Hepatocyte (in vitro differentiated cells): ENCODE measurements at regions not wholly inside any gene's neighbourhood (a gene's known extent, or its start where the extent isn't known, plus 50 kb on each side); places are given as distances from the start of the nearest gene placed in this dataset.

Experiments
- DNase-seq: peaks from one replicate; pipeline ENCODE4 v3.0.0-alpha.2; 2016; ENCODE audit warnings: low spot score
- H2AFZ ChIP-seq: fragments of 200-600 bp; sonication (generic); 2 replicates; pipeline ENCODE4 v1.6.0; 2016; ENCODE audit warnings: antibody characterized with exemption, mild to moderate bottlenecking
- H3K27ac ChIP-seq: fragments of 200-600 bp; sonication (generic); 2 replicates; pipeline ENCODE4 v1.5.1; 2016; ENCODE audit warnings: mild to moderate bottlenecking
- H3K27me3 ChIP-seq: fragments of 200-600 bp; sonication (generic); 2 replicates; pipeline ENCODE4 v1.6.1; 2016
- H3K36me3 ChIP-seq: fragments of 200-600 bp; sonication (generic); replicated peaks from 2 replicates; pipeline ENCODE4 v1.5.1; 2016; ENCODE audit warnings: low read depth; ENCODE audit not compliant: insufficient read depth
- H3K4me1 ChIP-seq: fragments of 200-600 bp; sonication (generic); 2 replicates; pipeline ENCODE4 v1.5.1; 2016; ENCODE audit warnings: mild to moderate bottlenecking, moderate library complexity; ENCODE audit not compliant: insufficient read depth
- H3K4me2 ChIP-seq: fragments of 200-600 bp; sonication (generic); 2 replicates; pipeline ENCODE4 v1.6.0; 2016
- H3K4me3 ChIP-seq: fragments of 200-600 bp; sonication (generic); 2 replicates; pipeline ENCODE4 v1.5.1; 2016; ENCODE audit warnings: mild to moderate bottlenecking
- H3K79me2 ChIP-seq: fragments of 200-600 bp; sonication (generic); 2 replicates; pipeline ENCODE4 v1.6.0; 2017; ENCODE audit warnings: mild to moderate bottlenecking
- H3K9me2 ChIP-seq: fragments of 200-600 bp; sonication (generic); replicated peaks from 2 replicates; pipeline ENCODE4 v1.6.0; 2017; ENCODE audit warnings: mild to moderate bottlenecking; ENCODE audit not compliant: insufficient read depth
- H3K9me3 ChIP-seq: fragments of 200-600 bp; sonication (generic); 2 replicates; pipeline ENCODE4 v1.5.1; 2016; ENCODE audit warnings: low read depth, mild to moderate bottlenecking
- H4K20me1 ChIP-seq: fragments of 200-600 bp; sonication (generic); 2 replicates; pipeline ENCODE4 v1.6.0; 2016; ENCODE audit warnings: mild to moderate bottlenecking; ENCODE audit not compliant: insufficient read depth, poor library complexity, severe bottlenecking
- CTCF ChIP-seq: fragments of 200-600 bp; sonication (generic); IDR thresholded peaks from 2 replicates; pipeline ENCODE4 v1.5.1; 2016; ENCODE audit warnings: antibody characterized with exemption, mild to moderate bottlenecking; ENCODE audit not compliant: poor library complexity
- EZH2 ChIP-seq: fragments of 200-600 bp; sonication (generic); IDR thresholded peaks from 2 replicates; pipeline ENCODE4 v1.6.1; 2016; ENCODE audit warnings: antibody characterized with exemption, mild to moderate bottlenecking, borderline replicate concordance
- EZH2phosphoT487 ChIP-seq: fragments of 200-600 bp; sonication (generic); IDR thresholded peaks from one replicate; pipeline ENCODE4 v1.6.1; 2018; ENCODE audit warnings: antibody characterized with exemption, mild to moderate bottlenecking, low read depth, moderate library complexity; ENCODE audit not compliant: unreplicated experiment, severe bottlenecking
- WGBS: methylation state at CpG from one replicate; pipeline ENCODE4 v1.1.6; 2016; ENCODE audit warnings: low lambda C conversion rate; ENCODE audit errors: missing lambda C conversion rate; 5-methylcytosine and 5-hydroxymethylcytosine counted together

GRCh38 chr18:76080430-76080829 is 414.6 kb downstream of the ZNF516 start:
- TF ChIP-seq EZH2 = no peak
- TF ChIP-seq EZH2phosphoT487 = no peak
- no peak for TF ChIP-seq CTCF
- 91% methylated on average over 9 of the region's 9 CpGs for WGBS
- Histone ChIP-seq H3K4me1 (no peaks in the 10 kb centered on the region), H3K27ac (no peak overlapping the region), H3K9me3 (no peaks in the 10 kb centered on the region), H3K27me3 (no peaks in the 10 kb centered on the region), H4K20me1 (no peaks in the 10 kb centered on the region), H2AFZ (no peak overlapping the region), H3K79me2 (no peaks in the 10 kb centered on the region), H3K9me2 (no peaks in the 10 kb centered on the region), H3K4me3 (no peak overlapping the region), H3K36me3 (no peaks in the 10 kb centered on the region), H3K4me2 (no peak overlapping the region)
- no peak for DNase-seq

GRCh38 chr18:76075777-76076176 is 419.3 kb downstream of the ZNF516 start:
- no peak overlapping the region for H3K27ac ChIP-seq
- H3K9me2 ChIP-seq = no peaks in the 10 kb centered on the region
- H3K27me3 ChIP-seq = no peaks in the 10 kb centered on the region
- no peaks in the 10 kb centered on the region for H3K4me1 ChIP-seq
- DNase-seq = no peak
- H3K9me3 ChIP-seq = no peaks in the 10 kb centered on the region
- 85% methylated on average over 4 of the region's 4 CpGs for WGBS
- TF ChIP-seq CTCF (no peak), EZH2phosphoT487 (no peak), EZH2 (no peak)
- H3K79me2 ChIP-seq = no peaks in the 10 kb centered on the region
- no peaks in the 10 kb centered on the region for H4K20me1 ChIP-seq
- H3K4me3 ChIP-seq = no peak overlapping the region
- H2AFZ ChIP-seq = no peak overlapping the region
- no peak overlapping the region for H3K4me2 ChIP-seq
- H3K36me3 ChIP-seq = no peaks in the 10 kb centered on the region

GRCh38 chr18:76064998-76065397 is 430.0 kb downstream of the ZNF516 start:
- Histone ChIP-seq H3K27ac (no peak overlapping the region), H3K9me2 (no peaks in the 10 kb centered on the region), H3K36me3 (no peaks in the 10 kb centered on the region), H2AFZ (no peak overlapping the region), H3K4me2 (no peak overlapping the region), H3K4me3 (no peak overlapping the region), H3K79me2 (no peaks in the 10 kb centered on the region), H3K27me3 (no peaks in the 10 kb centered on the region), H3K9me3 (no peaks in the 10 kb centered on the region), H4K20me1 (no peaks in the 10 kb centered on the region), H3K4me1 (no peaks in the 10 kb centered on the region)
- 38% methylated on average over 6 of the region's 6 CpGs for WGBS
- TF ChIP-seq EZH2 (no peak), EZH2phosphoT487 (no peak)
- DNase-seq = peak; percentile 37

- TF ChIP-seq EZH2 (no peak), EZH2phosphoT487 (no peak), CTCF (no peak)
- Histone ChIP-seq H3K27me3 (no peaks in the 10 kb centered on the region), H4K20me1 (no peaks in the 10 kb centered on the region), H3K4me1 (no peaks in the 10 kb centered on the region), H2AFZ (no peak overlapping the region), H3K9me2 (no peaks in the 10 kb centered on the region), H3K27ac (no peak overlapping the region), H3K9me3 (no peaks in the 10 kb centered on the region), H3K4me3 (no peak overlapping the region), H3K79me2 (no peaks in the 10 kb centered on the region), H3K36me3 (no peaks in the 10 kb centered on the region), H3K4me2 (no peak overlapping the region)
- DNase-seq = no peak
- WGBS = 75% methylated on average over 10 of the region's 10 CpGs
These were observed 436.9 kb downstream of the ZNF516 start for GRCh38 chr18:76058146-76058545.
